Heart left ventricle (tissue), 13 donors: ENCODE measurements at regions not wholly inside any gene's neighbourhood (a gene's known extent, or its start where the extent isn't known, plus 50 kb on each side); places are given as distances from the start of the nearest gene placed in this dataset.
"Not testable (repeated sequence)": the region's sequence is repeated elsewhere in the genome, so short reads cannot be mapped to it uniquely, and the experiment has no call there.

Experiments used
- POLR2A ChIP-seq, 2 donors: fragments of 450-650 bp; IDR thresholded peaks; one replicate each; pipeline ENCODE4 v1.6.1; 2017; ENCODE audit warnings: antibody characterized with exemption in 2 of 2, mild to moderate bottlenecking in 2 of 2, moderate library complexity in 2 of 2
- TF ChIP-seq, protein P1 (sequence below), 12 donors: fragments of 200-600 bp; sonication (generic) in 4 of 12; IDR thresholded peaks; one replicate each; pipeline versions ENCODE4 v1.5.0 to v1.8.0; 2018 to 2022; ENCODE audit warnings: antibody characterized with exemption in 12 of 12, mild to moderate bottlenecking in 5 of 12
- donor health status: ischemic (EF 13 %, LVEDD 7.1; RV severe dilation, severe dysfunction).
- donor health status: DM: no; HTN: yes; CAD: no.
- donor health status: DM: no; HTN: no; CAD: no.
- donor health status: ischemic (EF 25% LVEDD 6.9; RV normal size, moderate dysfunction).
- donor health status: ischemic (EF 25% LVEDD 5.7; RV mildly dilated, moderate dysfunction).
- donor health status: ischemic (EF 35%, LVEDD 5.7; RV mildly dilated, moderate dysfunction).
- donor health status: nonischemic (EF 11% LVEDD 7.7; RV severe dilation, severe dysfunction).
- donor health status: DM: yes; HTN: yes; CAD: no.
- donor health status: PGD.
- donor health status: ischemic (EF 29% LVEDD 5.4; RV normal size, mild dysfunction).
- donor health status: nonischemic (EF 23%, LVEDD 6.1; RV moderate dilation, normal function).

- TF ChIP-seq, protein P1, sequence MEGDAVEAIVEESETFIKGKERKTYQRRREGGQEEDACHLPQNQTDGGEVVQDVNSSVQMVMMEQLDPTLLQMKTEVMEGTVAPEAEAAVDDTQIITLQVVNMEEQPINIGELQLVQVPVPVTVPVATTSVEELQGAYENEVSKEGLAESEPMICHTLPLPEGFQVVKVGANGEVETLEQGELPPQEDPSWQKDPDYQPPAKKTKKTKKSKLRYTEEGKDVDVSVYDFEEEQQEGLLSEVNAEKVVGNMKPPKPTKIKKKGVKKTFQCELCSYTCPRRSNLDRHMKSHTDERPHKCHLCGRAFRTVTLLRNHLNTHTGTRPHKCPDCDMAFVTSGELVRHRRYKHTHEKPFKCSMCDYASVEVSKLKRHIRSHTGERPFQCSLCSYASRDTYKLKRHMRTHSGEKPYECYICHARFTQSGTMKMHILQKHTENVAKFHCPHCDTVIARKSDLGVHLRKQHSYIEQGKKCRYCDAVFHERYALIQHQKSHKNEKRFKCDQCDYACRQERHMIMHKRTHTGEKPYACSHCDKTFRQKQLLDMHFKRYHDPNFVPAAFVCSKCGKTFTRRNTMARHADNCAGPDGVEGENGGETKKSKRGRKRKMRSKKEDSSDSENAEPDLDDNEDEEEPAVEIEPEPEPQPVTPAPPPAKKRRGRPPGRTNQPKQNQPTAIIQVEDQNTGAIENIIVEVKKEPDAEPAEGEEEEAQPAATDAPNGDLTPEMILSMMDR (IDR thresholded peaks at IDR 0.05) = not testable (repeated sequence)
- TF ChIP-seq POLR2A (IDR thresholded peaks at IDR 0.05) = not testable (repeated sequence)
Measured at GRCh38 chr18:106054-106851, 52.1 kb upstream of the USP14 start.
